ENCODE measurements at regions not wholly inside any gene's neighbourhood (a gene's known extent, or its start where the extent isn't known, plus 50 kb on each side); places are given as distances from the start of the nearest gene placed in this dataset.

DNA sequence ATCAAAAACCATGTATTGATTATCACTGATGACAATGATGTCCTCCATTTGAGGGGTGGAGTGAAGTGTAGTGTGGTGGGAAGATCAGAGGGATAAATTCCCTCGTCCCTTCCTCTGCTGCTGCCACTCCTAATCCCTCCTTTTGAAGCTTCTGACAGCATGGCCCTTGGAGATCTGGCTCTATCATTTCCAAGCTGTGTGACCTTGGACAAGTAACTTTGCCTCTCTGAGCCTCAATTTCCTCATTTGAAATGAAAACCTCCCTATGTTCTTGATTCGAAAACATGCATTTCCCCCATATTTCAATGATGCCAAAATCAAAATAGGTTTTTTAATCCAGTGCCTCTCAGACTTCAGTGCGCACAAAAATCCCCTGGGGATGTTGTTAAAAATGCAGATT is 231.6 kb downstream of the RBM19 start:
- H3K4me1 ChIP-seq = no peaks in the 10 kb centered on the region

DNA sequence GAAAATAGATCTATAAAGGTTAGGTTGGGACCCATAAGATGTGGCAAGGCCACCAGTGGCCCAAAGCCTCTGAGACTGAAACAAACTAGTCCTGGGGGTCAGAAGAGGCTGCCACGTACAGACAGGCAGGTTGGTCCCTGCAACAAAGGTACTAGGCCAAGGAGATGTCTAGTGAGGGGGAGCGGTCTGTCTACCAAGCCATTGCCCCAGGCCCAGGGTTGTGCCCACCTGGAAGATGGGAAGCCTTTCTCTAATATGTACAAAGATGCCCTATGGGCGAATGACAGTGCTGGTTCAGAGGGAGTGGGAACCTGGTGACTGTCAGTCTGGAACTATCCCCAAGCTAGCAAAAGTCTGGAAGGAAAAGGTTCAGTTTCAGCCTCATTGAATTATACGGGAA is 233.2 kb downstream of the RBM19 start:
- TF ChIP-seq, protein P1, sequence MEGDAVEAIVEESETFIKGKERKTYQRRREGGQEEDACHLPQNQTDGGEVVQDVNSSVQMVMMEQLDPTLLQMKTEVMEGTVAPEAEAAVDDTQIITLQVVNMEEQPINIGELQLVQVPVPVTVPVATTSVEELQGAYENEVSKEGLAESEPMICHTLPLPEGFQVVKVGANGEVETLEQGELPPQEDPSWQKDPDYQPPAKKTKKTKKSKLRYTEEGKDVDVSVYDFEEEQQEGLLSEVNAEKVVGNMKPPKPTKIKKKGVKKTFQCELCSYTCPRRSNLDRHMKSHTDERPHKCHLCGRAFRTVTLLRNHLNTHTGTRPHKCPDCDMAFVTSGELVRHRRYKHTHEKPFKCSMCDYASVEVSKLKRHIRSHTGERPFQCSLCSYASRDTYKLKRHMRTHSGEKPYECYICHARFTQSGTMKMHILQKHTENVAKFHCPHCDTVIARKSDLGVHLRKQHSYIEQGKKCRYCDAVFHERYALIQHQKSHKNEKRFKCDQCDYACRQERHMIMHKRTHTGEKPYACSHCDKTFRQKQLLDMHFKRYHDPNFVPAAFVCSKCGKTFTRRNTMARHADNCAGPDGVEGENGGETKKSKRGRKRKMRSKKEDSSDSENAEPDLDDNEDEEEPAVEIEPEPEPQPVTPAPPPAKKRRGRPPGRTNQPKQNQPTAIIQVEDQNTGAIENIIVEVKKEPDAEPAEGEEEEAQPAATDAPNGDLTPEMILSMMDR (IDR thresholded peaks at IDR 0.05) = no peak
- TF ChIP-seq EP300 (IDR thresholded peaks at IDR 0.05) = no peak
- TF ChIP-seq POLR2A (IDR thresholded peaks at IDR 0.05) = no peak
- TF ChIP-seq POLR2AphosphoS5 (IDR thresholded peaks at IDR 0.05) = no peak
- 79 to 81% methylated on average over 4 of the region's 4 CpGs for WGBS, 2 donors
- DNase-seq = no peak
- peaks cover 0 to 2% (median 0%) of the 10 kb centered on the region in 4 donors for H3K9me3 ChIP-seq
- no peak overlapping the region for H3K27ac ChIP-seq
- H3K4me3 ChIP-seq = no peak overlapping the region
- intact Hi-C loops (cut with DNase I) = no loop called here
- peaks cover 0 to 22% (median 0%) of the 10 kb centered on the region in 3 donors for H3K27me3 ChIP-seq
- no peaks in the 10 kb centered on the region for H3K4me1 ChIP-seq
- no peaks in the 10 kb centered on the region for H3K36me3 ChIP-seq

More for the DNA sequence above, 231.6 kb downstream of the RBM19 start:
- no peak for TF ChIP-seq EP300 (IDR thresholded peaks at IDR 0.05)
- TF ChIP-seq POLR2AphosphoS5 (IDR thresholded peaks at IDR 0.05) = no peak
- TF ChIP-seq POLR2A (IDR thresholded peaks at IDR 0.05) = no peak
- TF ChIP-seq, protein P1 (IDR thresholded peaks at IDR 0.05) = no peak
- H3K4me3 ChIP-seq = no peak overlapping the region
- no peaks in the 10 kb centered on the region for H3K36me3 ChIP-seq
- peaks cover 0 to 6% (median 0%) of the 10 kb centered on the region in 4 donors for H3K9me3 ChIP-seq
- no peak overlapping the region for H3K27ac ChIP-seq
- no peak for DNase-seq
- 81 to 86% methylated on average over 3 of the region's 3 CpGs for WGBS, 2 donors
- intact Hi-C loops (cut with DNase I) = no loop called here
- H3K27me3 ChIP-seq = peaks cover 0 to 22% (median 0%) of the 10 kb centered on the region in 3 donors

DNA sequence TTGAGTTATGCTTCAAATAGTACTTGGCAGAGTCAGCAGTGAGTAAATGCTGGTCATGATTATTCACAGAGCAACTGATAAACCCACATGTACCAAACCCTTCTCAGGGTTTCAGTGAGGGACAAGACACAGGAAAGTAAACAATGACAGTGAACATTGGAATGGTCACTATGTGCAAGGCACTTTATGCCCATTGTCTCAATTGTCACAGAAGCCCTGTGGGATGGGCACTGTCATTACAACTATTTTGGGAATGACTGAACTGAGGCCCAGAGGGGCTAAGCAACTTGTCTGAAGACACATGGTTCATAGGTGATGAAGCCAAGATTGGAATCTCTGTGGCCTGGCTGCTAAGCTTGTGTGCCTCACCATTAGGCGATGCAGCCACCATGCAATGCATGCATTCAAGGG is 238.5 kb downstream of the RBM19 start:
- peaks cover 0 to 24% (median 13%) of the 10 kb centered on the region in 3 donors for H3K27me3 ChIP-seq
- no peak overlapping the region for H3K4me3 ChIP-seq
- WGBS, 2 donors = 90 to 95% methylated on average over 1 of the region's 1 CpG
- no peak for DNase-seq
- H3K27ac ChIP-seq = no peak overlapping the region
- peaks cover 0 to 4% (median 0%) of the 10 kb centered on the region in 4 donors for H3K9me3 ChIP-seq
- no peak for TF ChIP-seq EP300 (IDR thresholded peaks at IDR 0.05)
- no peak for TF ChIP-seq POLR2AphosphoS5 (IDR thresholded peaks at IDR 0.05)
- TF ChIP-seq, protein P1 (IDR thresholded peaks at IDR 0.05) = no peak
- TF ChIP-seq POLR2A (IDR thresholded peaks at IDR 0.05) = no peak
- intact Hi-C loops (cut with DNase I) = no loop called here
- H3K4me1 ChIP-seq = no peaks in the 10 kb centered on the region
- no peaks in the 10 kb centered on the region for H3K36me3 ChIP-seq

DNA sequence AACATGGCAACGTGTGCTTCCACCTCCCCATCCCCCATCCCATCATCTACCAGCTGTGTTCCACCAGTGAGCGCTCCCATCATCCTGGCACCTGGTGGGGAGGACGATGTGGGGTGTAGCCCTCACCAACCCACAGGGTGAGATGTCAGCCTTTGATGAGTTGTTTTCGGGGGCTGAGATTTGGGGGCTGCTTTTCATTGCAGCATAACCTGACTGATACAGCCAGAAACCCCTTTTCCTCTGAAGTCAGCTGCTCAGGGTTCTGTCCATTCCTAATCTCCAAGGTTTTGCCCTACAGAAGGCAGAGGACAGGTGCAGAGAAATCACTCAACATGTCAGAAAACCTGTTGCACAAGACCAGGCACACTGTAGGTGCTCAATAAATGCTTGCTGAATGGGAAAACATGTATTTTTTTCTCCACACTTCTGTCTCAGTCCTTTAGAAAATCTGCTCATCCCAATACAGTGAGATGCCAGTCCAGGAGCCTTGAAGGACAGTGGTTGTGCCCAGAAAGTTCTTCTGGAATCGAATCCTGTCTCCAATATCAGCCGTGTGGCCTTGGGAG is 239.8 kb downstream of the RBM19 start:
- no peak overlapping the region for H3K4me3 ChIP-seq
- TF ChIP-seq, protein P1 (IDR thresholded peaks at IDR 0.05) = no peak
- TF ChIP-seq POLR2A (IDR thresholded peaks at IDR 0.05) (no peak), POLR2AphosphoS5 (IDR thresholded peaks at IDR 0.05) (no peak), EP300 (IDR thresholded peaks at IDR 0.05) (no peak)
- H3K36me3 ChIP-seq = no peaks in the 10 kb centered on the region
- peaks cover 0 to 31% (median 13%) of the 10 kb centered on the region in 3 donors for H3K27me3 ChIP-seq
- WGBS, 2 donors = 71 to 81% methylated on average over 6 of the region's 6 CpGs
- H3K27ac ChIP-seq = no peak overlapping the region
- no peaks in the 10 kb centered on the region for H3K4me1 ChIP-seq
- DNase-seq = no peak
- peaks cover 0 to 4% (median 0%) of the 10 kb centered on the region in 4 donors for H3K9me3 ChIP-seq
- intact Hi-C loops (cut with DNase I) = no loop called here

DNA sequence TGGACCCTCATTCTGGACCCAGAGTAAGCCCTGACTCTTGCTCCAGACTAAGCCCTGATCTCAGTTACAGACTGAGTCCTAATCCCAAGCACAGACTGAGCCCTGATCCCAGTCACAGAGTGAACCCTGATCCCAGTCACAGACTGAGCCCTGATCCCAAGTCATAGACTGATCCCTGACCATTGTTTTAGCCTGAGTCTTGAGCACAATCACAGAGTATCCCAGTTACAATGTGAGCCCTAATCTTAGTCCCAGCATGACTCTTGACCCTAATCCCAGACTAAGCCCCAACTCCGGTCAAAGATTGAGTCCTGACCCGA is 240.6 kb downstream of the RBM19 start:
- TF ChIP-seq EP300 (IDR thresholded peaks at IDR 0.05) = no peak
- TF ChIP-seq POLR2A (IDR thresholded peaks at IDR 0.05) = no peak
- no peak for TF ChIP-seq POLR2AphosphoS5 (IDR thresholded peaks at IDR 0.05)
- TF ChIP-seq, protein P1 (IDR thresholded peaks at IDR 0.05) = no peak
- H3K27me3 ChIP-seq = peaks cover 0 to 32% (median 13%) of the 10 kb centered on the region in 3 donors

More for the DNA sequence above, 240.6 kb downstream of the RBM19 start:
- Histone ChIP-seq H3K36me3 (no peaks in the 10 kb centered on the region), H3K27ac (no peak overlapping the region), H3K4me3 (no peak overlapping the region), H3K4me1 (no peaks in the 10 kb centered on the region), H3K9me3 (peaks cover 0 to 4% (median 0%) of the 10 kb centered on the region in 4 donors)
- intact Hi-C loops (cut with DNase I) = no loop called here
- 88 to 93% methylated on average over 2 of the region's 2 CpGs for WGBS, 2 donors
- no peak for DNase-seq

Measured in sigmoid colon (tissue), 6 donors.